CD4-positive, alpha-beta T cell treated with Interleukin-12 subunit alpha and Interleukin-12 subunit beta, for 1 hour (primary cell): ENCODE measurements at regions not wholly inside any gene's neighbourhood (a gene's known extent, or its start where the extent isn't known, plus 50 kb on each side); places are given as distances from the start of the nearest gene placed in this dataset.
"Not testable (repeated sequence)": the region's sequence is repeated elsewhere in the genome, so short reads cannot be mapped to it uniquely, and the experiment has no call there.

Experiments used
- DNase-seq: peaks from one replicate; pipeline ENCODE4 v3.0.0-alpha.2; 2020

GRCh38 chr11:128022007-128022368 is 565.4 kb downstream of the ETS1 start:
- no peak for DNase-seq

- DNase-seq, result no peak
Measured at GRCh38 chr11:128021349-128022006, 565.9 kb downstream of the ETS1 start.

GRCh38 chr11:128018692-128019091 is 568.7 kb downstream of the ETS1 start:
- DNase-seq, result no peak

GRCh38 chr11:128005562-128005961 is 581.8 kb downstream of the ETS1 start:
- DNase-seq, result no peak

- DNase-seq, result no peak
Measured at GRCh38 chr11:127998421-127998820, 588.9 kb downstream of the ETS1 start.

GRCh38 chr11:127997594-127997993 is 589.8 kb downstream of the ETS1 start:
- DNase-seq, result no peak

GRCh38 chr11:127996825-127997224 is 590.5 kb downstream of the ETS1 start:
- no peak for DNase-seq

- DNase-seq, result no peak
Measured at GRCh38 chr11:127995921-127996320, 591.4 kb downstream of the ETS1 start.

- DNase-seq, result no peak
Measured at GRCh38 chr11:127994736-127995135, 592.6 kb downstream of the ETS1 start.

GRCh38 chr11:127993788-127994187 is 593.6 kb downstream of the ETS1 start:
- DNase-seq, result no peak

- DNase-seq, result no peak
Measured at GRCh38 chr11:127993281-127993680, 594.1 kb downstream of the ETS1 start.

GRCh38 chr11:127986073-127986472 is 601.3 kb downstream of the ETS1 start:
- DNase-seq, result no peak

GRCh38 chr11:127972816-127973215 is 614.5 kb downstream of the ETS1 start:
- no peak for DNase-seq

GRCh38 chr11:127971448-127971847 is 615.9 kb downstream of the ETS1 start:
- DNase-seq, result no peak

GRCh38 chr11:127966821-127967220 is 620.5 kb downstream of the ETS1 start:
- DNase-seq, result no peak

GRCh38 chr11:127965939-127966668 is 621.3 kb downstream of the ETS1 start:
- DNase-seq, result no peak

- DNase-seq, result no peak
Measured at GRCh38 chr11:127962416-127962815, 624.9 kb downstream of the ETS1 start.

GRCh38 chr11:127950162-127950561 is 637.2 kb downstream of the ETS1 start:
- DNase-seq, result no peak

GRCh38 chr11:127943763-127944162 is 643.6 kb downstream of the ETS1 start:
- DNase-seq, result no peak

- no peak for DNase-seq
Measured at GRCh38 chr11:127943152-127943551, 644.2 kb downstream of the ETS1 start.

GRCh38 chr11:127941554-127941953 is 645.8 kb downstream of the ETS1 start:
- not testable (repeated sequence) for DNase-seq

GRCh38 chr11:127939000-127939399 is 648.4 kb downstream of the ETS1 start:
- no peak for DNase-seq

- DNase-seq, result no peak
Measured at GRCh38 chr11:127935081-127935480, 652.3 kb downstream of the ETS1 start.

GRCh38 chr11:127933961-127934360 is 653.4 kb downstream of the ETS1 start:
- not testable (repeated sequence) for DNase-seq

- DNase-seq, result no peak
Measured at GRCh38 chr11:127931803-127932202, 655.6 kb downstream of the ETS1 start.
